H9 (cell line): ENCODE measurements at regions not wholly inside any gene's neighbourhood (a gene's known extent, or its start where the extent isn't known, plus 50 kb on each side); places are given as distances from the start of the nearest gene placed in this dataset.

ENCODE experiments used
- DNase-seq: peaks from one replicate; pipeline ENCODE4 v3.0.0-alpha.2; 2017
- H2AFZ ChIP-seq: one replicate; pipeline ENCODE4 v1.6.1; 2013; ENCODE audit warnings: mild to moderate bottlenecking, low read length, control low read depth, moderate library complexity
- H2AK5ac ChIP-seq: 2 replicates; pipeline ENCODE4 v1.6.1; 2013; ENCODE audit warnings: low read length, control low read depth, mixed read lengths; ENCODE audit not compliant: insufficient read length
- H2BK120ac ChIP-seq: one replicate; pipeline ENCODE4 v1.6.1; 2013; ENCODE audit warnings: low read depth, mild to moderate bottlenecking, low read length, control low read depth, inconsistent platforms; ENCODE audit not compliant: poor library complexity, severe bottlenecking
- H2BK12ac ChIP-seq: 2 replicates; pipeline ENCODE4 v1.6.1; 2013; ENCODE audit warnings: low read length, control low read depth, mixed read lengths, low read depth; ENCODE audit not compliant: insufficient read length
- H2BK15ac ChIP-seq: 2 replicates; pipeline ENCODE4 v1.6.1; 2013; ENCODE audit warnings: low read depth, low read length, control low read depth
- H2BK20ac ChIP-seq: one replicate; pipeline ENCODE4 v1.6.1; 2013; ENCODE audit warnings: low read depth, mild to moderate bottlenecking, low read length, control low read depth, inconsistent platforms; ENCODE audit not compliant: poor library complexity, severe bottlenecking
- H2BK5ac ChIP-seq: 2 replicates; pipeline ENCODE4 v1.6.1; 2013; ENCODE audit warnings: low read length, control low read depth, mixed read lengths; ENCODE audit not compliant: insufficient read length
- H3K14ac ChIP-seq: 2 replicates; pipeline ENCODE4 v1.6.1; 2013; ENCODE audit warnings: low read length, control low read depth; ENCODE audit not compliant: insufficient read depth
- H3K18ac ChIP-seq: 2 replicates; pipeline ENCODE4 v1.6.1; 2013; ENCODE audit warnings: low read depth, mild to moderate bottlenecking, mixed read lengths, low read length, control low read depth; ENCODE audit not compliant: insufficient read length
- H3K23ac ChIP-seq: 2 replicates; pipeline ENCODE4 v1.6.1; 2013; ENCODE audit warnings: low read length, control low read depth, mixed read lengths, low read depth; ENCODE audit not compliant: insufficient read length
- H3K23me2 ChIP-seq: 2 replicates; pipeline ENCODE4 v1.6.1; 2013; ENCODE audit warnings: low read depth, mild to moderate bottlenecking, mixed read lengths, low read length, control low read depth; ENCODE audit not compliant: insufficient read length, poor library complexity, severe bottlenecking
- H3K27ac ChIP-seq: 2 replicates; pipeline ENCODE4 v1.5.1; 2013; ENCODE audit warnings: low read length, control low read depth, mixed read lengths, low read depth; ENCODE audit not compliant: insufficient read length
- H3K27me3 ChIP-seq: 2 replicates; pipeline ENCODE4 v1.6.1; 2013; ENCODE audit warnings: low read length, control low read depth, inconsistent platforms; ENCODE audit not compliant: insufficient read depth
- H3K4ac ChIP-seq: 2 replicates; pipeline ENCODE4 v1.6.1; 2013; ENCODE audit warnings: low read depth, mild to moderate bottlenecking, control low read depth, inconsistent platforms, low read length, moderate library complexity
- H3K4me1 ChIP-seq: 2 replicates; pipeline ENCODE4 v1.6.1; 2013; ENCODE audit warnings: low read length, control low read depth, inconsistent platforms; ENCODE audit not compliant: insufficient read depth
- H3K4me2 ChIP-seq: 2 replicates; pipeline ENCODE4 v1.6.1; 2013; ENCODE audit warnings: low read length, control low read depth, mixed read lengths; ENCODE audit not compliant: insufficient read length, insufficient read depth
- H3K56ac ChIP-seq: 2 replicates; pipeline ENCODE4 v1.6.1; 2013; ENCODE audit warnings: low read depth, mild to moderate bottlenecking, mixed read lengths, low read length, control low read depth; ENCODE audit not compliant: insufficient read length
- H3K79me1 ChIP-seq: 2 replicates; pipeline ENCODE4 v1.6.1; 2013; ENCODE audit warnings: low read depth, mild to moderate bottlenecking, moderate library complexity, low read length, control low read depth, inconsistent platforms; ENCODE audit not compliant: insufficient read depth, poor library complexity, severe bottlenecking
- H3K79me2 ChIP-seq: 2 replicates; pipeline ENCODE4 v1.6.1; 2013; ENCODE audit warnings: low read length, control low read depth, inconsistent platforms; ENCODE audit not compliant: insufficient read depth
- H3K9ac ChIP-seq: 2 replicates; pipeline ENCODE4 v1.6.1; 2013; ENCODE audit warnings: low read length, control low read depth, mixed read lengths; ENCODE audit not compliant: insufficient read length; ENCODE audit errors: extremely low read depth
- H3K9me3 ChIP-seq: one replicate; pipeline ENCODE4 v1.6.1; 2013; ENCODE audit warnings: low read depth, low read length, inconsistent platforms; ENCODE audit not compliant: control insufficient read depth
- H3T11ph ChIP-seq: one replicate; pipeline ENCODE4 v1.6.1; 2013; ENCODE audit warnings: mild to moderate bottlenecking, low read length, control low read depth, inconsistent platforms
- H4K20me1 ChIP-seq: one replicate; pipeline ENCODE4 v1.6.1; 2013; ENCODE audit not compliant: control insufficient read depth, insufficient read length, insufficient read depth
- H4K5ac ChIP-seq: 2 replicates; pipeline ENCODE4 v1.6.1; 2013; ENCODE audit warnings: low read depth, mild to moderate bottlenecking, mixed read lengths, low read length, control low read depth; ENCODE audit not compliant: insufficient read length
- H4K8ac ChIP-seq: replicated peaks from 2 replicates; pipeline ENCODE4 v1.6.1; 2013; ENCODE audit warnings: low read length, control low read depth, mixed read lengths, low read depth; ENCODE audit not compliant: insufficient read length
- H4K91ac ChIP-seq: 2 replicates; pipeline ENCODE4 v1.6.1; 2013; ENCODE audit warnings: low read depth, mild to moderate bottlenecking, moderate library complexity, mixed read lengths, low read length, control low read depth; ENCODE audit not compliant: insufficient read length
- H3K27ac Mint-ChIP-seq, 3 experiments: 2 replicates in 2 of 3; 3 replicates in 1 of 3; pipeline ENCODE4 v1.8.0; 2020 to 2021; ENCODE audit warnings: mixed read lengths in 3 of 3, mild to moderate bottlenecking in 1 of 3, moderate library complexity in 1 of 3
- H3K27me3 Mint-ChIP-seq: 2 replicates; pipeline ENCODE4 v1.8.0; 2021; ENCODE audit warnings: low read depth, mild to moderate bottlenecking, moderate library complexity, mixed read lengths
- H3K36me3 Mint-ChIP-seq, 3 experiments: 2 replicates in 2 of 3; 3 replicates in 1 of 3; pipeline ENCODE4 v1.8.0; 2020 to 2021; ENCODE audit warnings: low read depth in 3 of 3, mixed read lengths in 3 of 3; ENCODE audit not compliant: insufficient read depth in 1 of 3
- H3K4me1 Mint-ChIP-seq, 2 experiments: 2 replicates each; pipeline ENCODE4 v1.8.0; 2020; ENCODE audit warnings: mixed read lengths in 2 of 2
- H3K4me3 Mint-ChIP-seq, 2 experiments: 2 replicates in 1 of 2; 3 replicates in 1 of 2; pipeline ENCODE4 v1.8.0; 2020 to 2021; ENCODE audit warnings: mild to moderate bottlenecking in 2 of 2, mixed read lengths in 2 of 2, moderate library complexity in 1 of 2
- H3K9me3 Mint-ChIP-seq, 2 experiments: 2 replicates in 1 of 2; 3 replicates in 1 of 2; pipeline ENCODE4 v1.8.0; 2020; ENCODE audit warnings: mild to moderate bottlenecking in 2 of 2, mixed read lengths in 2 of 2, moderate library complexity in 1 of 2
- WGBS: extraction: QIAGEN DNeasy Blood & Tissue Kit; methylation state at CpG from one replicate; pipeline ENCODE4 v1.1.7; 2013; ENCODE audit warnings: missing lambda C conversion rate, low lambda C conversion rate, mixed read lengths; ENCODE audit not compliant: insufficient read length; ENCODE audit errors: extremely low coverage; 5-methylcytosine and 5-hydroxymethylcytosine counted together
- TF ChIP-seq, protein P1 (sequence below): fragments of 200-600 bp; sonication (generic); conservative IDR thresholded peaks from 3 replicates; pipeline ENCODE4 v1.8.0; 2021; ENCODE audit warnings: antibody characterized with exemption, mild to moderate bottlenecking

DNA sequence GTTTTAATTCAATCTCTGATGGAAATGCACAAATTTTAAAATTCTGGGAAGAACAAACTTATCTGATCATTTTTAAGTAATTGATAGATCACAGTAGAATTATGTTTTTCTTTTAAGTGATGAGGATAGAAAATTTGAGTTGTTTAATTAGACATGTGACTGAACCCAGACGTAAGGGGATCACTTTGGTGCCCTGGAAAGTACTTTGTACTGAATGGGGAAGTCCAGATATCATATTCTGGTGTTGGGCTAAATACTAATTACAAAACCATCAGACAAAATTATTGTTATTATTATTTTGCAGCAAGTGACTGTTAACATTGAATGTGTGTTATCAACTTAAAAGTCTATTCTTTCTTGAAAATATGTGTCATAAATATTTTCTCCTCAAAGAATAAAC, 994.6 kb downstream of the TSN start:
- H3K23ac ChIP-seq = no peak overlapping the region
- no peak overlapping the region for H3K4ac ChIP-seq
- no peak overlapping the region for H3K56ac ChIP-seq
- no peak for DNase-seq
- no peak overlapping the region for H3K18ac ChIP-seq
- Mint-ChIP-seq H3K4me3 (no peak overlapping the region), H3K4me1 (peaks cover 17 to 30% of the 10 kb centered on the region in 2 experiments), H3K27me3 (no peaks in the 10 kb centered on the region), H3K36me3 (no peaks in the 10 kb centered on the region), H3K9me3 (no peaks in the 10 kb centered on the region), H3K27ac (no peak overlapping the region)
- no peak overlapping the region for H2BK5ac ChIP-seq
- no peaks in the 10 kb centered on the region for H3K79me1 ChIP-seq
- no peak overlapping the region for H3K9ac ChIP-seq
- no peaks in the 10 kb centered on the region for H3K27me3 ChIP-seq
- H3T11ph ChIP-seq = no peak overlapping the region
- TF ChIP-seq, protein P1, sequence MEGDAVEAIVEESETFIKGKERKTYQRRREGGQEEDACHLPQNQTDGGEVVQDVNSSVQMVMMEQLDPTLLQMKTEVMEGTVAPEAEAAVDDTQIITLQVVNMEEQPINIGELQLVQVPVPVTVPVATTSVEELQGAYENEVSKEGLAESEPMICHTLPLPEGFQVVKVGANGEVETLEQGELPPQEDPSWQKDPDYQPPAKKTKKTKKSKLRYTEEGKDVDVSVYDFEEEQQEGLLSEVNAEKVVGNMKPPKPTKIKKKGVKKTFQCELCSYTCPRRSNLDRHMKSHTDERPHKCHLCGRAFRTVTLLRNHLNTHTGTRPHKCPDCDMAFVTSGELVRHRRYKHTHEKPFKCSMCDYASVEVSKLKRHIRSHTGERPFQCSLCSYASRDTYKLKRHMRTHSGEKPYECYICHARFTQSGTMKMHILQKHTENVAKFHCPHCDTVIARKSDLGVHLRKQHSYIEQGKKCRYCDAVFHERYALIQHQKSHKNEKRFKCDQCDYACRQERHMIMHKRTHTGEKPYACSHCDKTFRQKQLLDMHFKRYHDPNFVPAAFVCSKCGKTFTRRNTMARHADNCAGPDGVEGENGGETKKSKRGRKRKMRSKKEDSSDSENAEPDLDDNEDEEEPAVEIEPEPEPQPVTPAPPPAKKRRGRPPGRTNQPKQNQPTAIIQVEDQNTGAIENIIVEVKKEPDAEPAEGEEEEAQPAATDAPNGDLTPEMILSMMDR = no peak
- H4K20me1 ChIP-seq = no peaks in the 10 kb centered on the region
- no peaks in the 10 kb centered on the region for H3K9me3 ChIP-seq
- no peak overlapping the region for H2BK12ac ChIP-seq
- no peak overlapping the region for H3K4me2 ChIP-seq
- H3K27ac ChIP-seq = no peak overlapping the region
- no peak overlapping the region for H4K5ac ChIP-seq
- H4K8ac ChIP-seq = no peak overlapping the region
- no CpG with 5 or more reads among the region's 1 CpG for WGBS
- no peaks in the 10 kb centered on the region for H3K4me1 ChIP-seq
- no peaks in the 10 kb centered on the region for H3K79me2 ChIP-seq
- no peak overlapping the region for H2BK15ac ChIP-seq
- H3K14ac ChIP-seq = no peak overlapping the region
- H2BK20ac ChIP-seq = no peak overlapping the region
- H4K91ac ChIP-seq = no peak overlapping the region
- H2AFZ ChIP-seq = no peak overlapping the region
- no peaks in the 10 kb centered on the region for H3K23me2 ChIP-seq
- H2BK120ac ChIP-seq = no peak overlapping the region
- H2AK5ac ChIP-seq = no peak overlapping the region
